Suppressor macrophage treated with lipopolysaccharide for 4 hours (primary cell): ENCODE measurements at regions not wholly inside any gene's neighbourhood (a gene's known extent, or its start where the extent isn't known, plus 50 kb on each side); places are given as distances from the start of the nearest gene placed in this dataset.

Source experiments
- DNase-seq: peaks from one replicate; pipeline ENCODE4 v3.0.0-alpha.2; 2020

- DNase-seq: no peak
These were observed 183.2 kb downstream of the SOX9 start for GRCh38 chr17:72303787-72304733.

GRCh38 chr17:72304859-72305258, 184.0 kb downstream of the SOX9 start:
- DNase-seq: no peak

GRCh38 chr17:72305472-72305871, 184.7 kb downstream of the SOX9 start:
- DNase-seq: no peak

GRCh38 chr17:72306037-72306436, 185.2 kb downstream of the SOX9 start:
- DNase-seq: no peak

DNA sequence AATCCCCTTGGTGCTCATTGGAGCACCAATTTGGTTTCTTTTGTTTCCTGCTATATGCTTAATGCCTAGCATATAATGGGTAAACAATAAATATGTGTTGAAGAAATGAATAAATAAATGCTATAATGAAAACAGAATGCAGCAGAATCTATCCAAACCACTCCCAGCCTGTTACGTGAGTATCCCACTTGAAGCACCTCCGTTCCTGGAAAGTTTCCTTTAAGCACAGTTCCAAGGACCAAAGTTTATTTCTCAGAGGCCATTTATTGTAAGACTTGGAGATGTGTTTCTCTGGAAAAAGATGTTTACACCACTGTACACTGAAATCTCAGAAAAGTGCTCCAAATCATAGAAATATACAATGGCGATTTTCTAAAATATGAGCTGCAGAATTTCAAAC, 187.0 kb downstream of the SOX9 start:
- no peak for DNase-seq

- DNase-seq: no peak
These were observed 188.0 kb downstream of the SOX9 start for GRCh38 chr17:72308744-72309385.

DNA sequence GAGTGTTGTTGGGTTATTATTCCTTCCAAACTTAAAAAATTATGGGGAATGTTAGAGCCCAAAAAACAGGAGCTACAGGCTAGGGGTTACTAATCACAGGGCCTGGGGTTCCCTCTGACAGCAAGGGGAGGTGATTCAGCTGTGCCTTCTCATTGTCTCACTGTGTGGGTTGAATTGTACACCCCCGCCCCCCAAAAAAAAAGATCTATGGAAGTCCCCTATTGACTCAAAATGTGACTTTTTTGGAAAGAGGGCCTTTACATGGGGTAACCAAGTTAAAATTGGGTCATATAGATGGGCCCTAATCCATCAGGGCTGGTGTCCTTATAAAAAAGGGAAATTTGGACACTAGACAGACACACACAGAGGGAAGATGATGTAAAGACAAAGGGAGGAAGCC, 190.2 kb downstream of the SOX9 start:
- no peak for DNase-seq

GRCh38 chr17:72315122-72315913, 194.5 kb downstream of the SOX9 start:
- DNase-seq: no peak

DNA sequence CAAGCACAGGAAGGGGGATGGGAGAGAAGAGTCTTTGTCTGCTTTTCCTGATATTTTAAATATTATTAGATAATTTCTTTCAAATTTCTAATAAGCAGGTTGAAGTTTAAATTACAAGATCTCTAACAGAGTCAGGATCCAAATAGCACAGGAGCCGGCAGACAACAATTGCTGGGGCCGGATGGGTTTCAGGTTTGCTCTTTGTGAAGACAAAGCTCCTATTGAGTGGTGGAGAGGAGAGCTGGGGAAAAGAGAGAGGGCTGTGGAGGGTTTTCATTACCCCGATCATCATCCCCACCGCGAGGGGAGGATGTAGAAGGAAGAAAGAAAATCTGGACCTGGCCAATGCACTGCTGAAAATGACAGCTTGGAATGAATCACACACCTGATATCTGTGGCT, 197.3 kb downstream of the SOX9 start:
- DNase-seq: no peak

DNA sequence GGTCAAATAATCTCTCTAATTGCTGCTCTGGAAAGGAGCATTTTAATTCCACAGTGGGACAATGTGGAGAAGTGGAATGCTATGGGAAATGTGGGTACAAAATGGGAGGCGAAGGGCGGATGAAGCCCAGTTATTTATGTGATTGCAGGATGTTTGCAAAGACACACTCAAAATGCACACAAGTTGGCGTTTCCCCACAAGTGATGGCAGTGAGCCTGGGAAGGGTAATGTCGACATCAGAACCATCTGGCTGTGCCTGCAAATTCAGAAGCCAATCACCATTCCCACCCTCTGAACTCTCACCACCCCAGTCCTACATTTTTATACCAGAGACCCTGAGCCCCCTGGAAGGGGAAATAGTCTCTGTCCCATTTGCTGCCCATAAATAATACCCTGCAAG, 201.1 kb downstream of the SOX9 start:
- DNase-seq: no peak

DNA sequence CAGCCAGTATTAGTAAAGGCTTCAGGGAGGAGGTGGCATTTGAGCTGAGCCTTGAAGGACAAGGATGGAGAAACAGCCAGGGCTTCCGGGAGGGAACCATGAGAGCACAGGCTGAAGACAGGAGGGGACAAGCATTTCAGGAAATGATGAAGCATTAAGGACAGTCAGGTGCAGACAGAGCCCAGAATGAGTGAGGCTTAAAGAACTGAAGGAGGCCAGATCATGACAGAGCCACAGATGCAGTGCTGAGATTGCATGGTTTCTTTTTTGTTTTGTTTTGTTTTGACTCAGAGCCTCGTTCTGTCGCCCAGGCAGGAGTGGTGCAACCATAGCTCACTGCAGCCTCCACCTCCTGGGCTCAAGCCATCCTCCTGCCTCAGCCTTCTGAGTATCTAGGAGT, 211.5 kb downstream of the SOX9 start:
- no peak for DNase-seq

GRCh38 chr17:72333570-72333969, 212.8 kb downstream of the SOX9 start:
- DNase-seq: no peak

- DNase-seq: no peak
These were observed 213.4 kb downstream of the SOX9 start for GRCh38 chr17:72334205-72334604.

GRCh38 chr17:72336026-72336803, 215.4 kb downstream of the SOX9 start:
- DNase-seq: no peak

DNA sequence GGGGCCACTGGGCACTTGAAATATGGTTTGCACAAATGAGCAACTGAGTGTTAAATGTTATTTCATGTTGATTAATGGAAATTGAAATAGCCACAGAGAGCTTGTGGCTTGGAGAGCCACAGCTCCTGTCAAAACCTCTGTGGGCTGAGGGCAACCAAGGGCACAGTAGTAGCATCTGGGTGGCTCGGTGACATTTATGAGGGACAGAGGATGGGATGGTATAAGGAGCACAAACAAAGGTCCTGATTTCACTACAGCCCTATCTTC, 215.9 kb downstream of the SOX9 start:
- DNase-seq: no peak

- no peak for DNase-seq
These were observed 217.5 kb downstream of the SOX9 start for GRCh38 chr17:72338304-72338703.

DNA sequence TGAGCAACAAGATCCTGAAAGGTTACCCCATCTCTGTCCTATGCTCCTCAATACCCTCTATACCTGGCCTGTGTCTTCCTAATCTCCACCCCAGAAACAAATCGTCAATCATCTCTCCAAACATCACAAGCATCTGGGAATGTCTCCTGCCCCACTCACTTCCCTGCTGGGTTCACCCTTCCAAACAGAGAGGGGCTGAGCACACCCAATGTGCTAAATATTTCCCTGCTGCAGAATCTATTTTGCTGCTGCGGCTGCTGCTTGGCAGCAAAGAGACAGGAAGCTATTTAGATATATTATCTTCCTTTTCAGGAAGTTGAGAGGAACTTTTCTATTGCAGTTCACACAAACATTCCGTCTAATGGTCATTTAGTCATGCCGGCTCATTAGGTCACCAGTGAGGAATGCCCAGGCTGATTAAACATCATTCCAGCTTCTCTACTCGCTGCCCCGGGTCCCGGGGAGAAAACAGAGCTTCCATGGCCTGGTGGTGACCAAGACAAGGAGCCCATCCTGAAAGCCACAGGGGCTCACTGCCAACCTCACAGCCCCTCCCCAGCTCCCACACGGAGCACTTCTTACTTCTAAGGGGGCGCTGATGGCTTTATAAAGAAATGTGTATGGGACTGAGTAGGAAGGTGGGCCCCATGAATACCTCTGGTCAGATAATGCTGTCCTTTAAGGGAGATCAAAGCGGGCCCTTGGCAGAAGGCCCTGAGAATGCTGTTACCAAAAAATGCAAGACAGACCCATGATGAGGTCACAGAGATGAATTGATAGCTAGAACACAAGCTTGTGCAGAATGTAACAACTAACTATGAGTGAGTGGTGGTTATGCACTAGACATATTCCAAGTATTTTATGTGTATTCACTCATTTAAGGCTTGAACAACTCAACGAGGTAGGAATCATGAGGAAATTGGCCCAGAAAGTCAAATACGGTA, 218.3 kb downstream of the SOX9 start:
- no peak for DNase-seq

DNA sequence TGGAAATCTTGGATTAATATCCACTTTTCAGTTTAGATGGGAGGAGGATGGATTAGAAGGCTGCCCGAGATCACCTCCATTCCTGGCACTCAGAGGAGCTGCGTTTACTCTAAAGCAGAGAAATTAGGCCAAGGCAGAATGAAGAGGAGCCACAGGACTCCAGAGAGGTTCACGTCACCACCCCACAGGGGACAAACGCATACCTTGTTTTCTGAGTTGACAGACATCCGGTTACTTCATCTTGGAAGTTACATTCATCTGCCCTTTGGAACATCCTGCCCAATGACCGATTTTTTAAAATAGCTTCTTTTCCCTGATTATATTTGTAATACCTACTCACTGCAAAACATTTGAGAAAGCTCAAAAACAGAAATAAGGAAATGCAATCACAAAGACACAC, 220.0 kb downstream of the SOX9 start:
- no peak for DNase-seq

DNA sequence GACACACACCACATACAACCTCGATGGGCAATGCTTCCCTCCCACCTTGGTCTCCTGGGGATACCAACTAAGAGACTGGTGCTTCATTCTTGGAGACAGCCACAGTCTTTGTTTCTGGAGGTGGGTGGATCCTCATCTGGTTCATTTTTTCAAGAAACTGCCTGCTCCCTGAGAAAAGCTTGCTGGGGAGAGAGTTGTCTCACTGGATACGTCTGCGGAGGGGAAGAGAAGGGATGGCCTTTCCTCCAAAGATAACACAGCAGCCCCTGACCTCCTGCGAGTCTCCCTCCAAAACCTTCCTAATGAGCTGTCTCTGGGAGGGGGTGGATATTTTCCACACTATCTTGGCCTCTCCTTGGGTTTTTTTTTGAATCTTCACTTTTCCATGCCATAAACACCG, 221.2 kb downstream of the SOX9 start:
- no peak for DNase-seq

- DNase-seq: no peak
These were observed 222.1 kb downstream of the SOX9 start for GRCh38 chr17:72342627-72343527.

DNA sequence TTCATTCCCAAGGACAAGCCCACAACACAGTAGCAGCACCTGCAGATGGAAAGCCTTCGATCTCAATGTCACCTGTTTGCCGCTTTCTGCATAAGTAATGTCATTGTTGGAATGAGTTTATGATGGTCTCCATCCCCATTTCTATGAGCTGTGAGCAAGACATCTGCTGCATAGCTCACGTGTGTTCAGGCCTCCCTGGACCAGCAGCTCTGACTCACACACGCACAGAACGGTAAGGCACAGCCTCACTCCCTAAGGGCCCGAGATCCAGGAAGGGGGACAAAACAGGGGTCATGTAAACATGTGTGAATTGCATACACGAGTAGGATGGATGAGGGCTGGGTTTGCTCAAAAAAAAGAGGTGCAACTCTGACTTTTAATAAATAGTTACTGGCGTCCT, 223.1 kb downstream of the SOX9 start:
- DNase-seq: no peak
